Karpas-422 (cell line): ENCODE measurements at regions not wholly inside any gene's neighbourhood (a gene's known extent, or its start where the extent isn't known, plus 50 kb on each side); places are given as distances from the start of the nearest gene placed in this dataset.

ENCODE experiments used
- DNase-seq: peaks from one replicate; pipeline ENCODE4 v3.0.0-alpha.2; 2015
- H2AFZ ChIP-seq: fragments of 200-600 bp; sonication (generic); 2 replicates; pipeline ENCODE4 v1.6.1; 2014; ENCODE audit warnings: antibody characterized with exemption, low read length, mixed read lengths
- H3K27ac ChIP-seq: fragments of 200-600 bp; sonication (generic); 2 replicates; pipeline ENCODE4 v1.5.1; 2014; ENCODE audit warnings: mild to moderate bottlenecking, low read length, moderate library complexity
- H3K27me3 ChIP-seq: fragments of 200-600 bp; sonication (generic); 2 replicates; pipeline ENCODE4 v1.6.1; 2014; ENCODE audit warnings: low read length, mixed read lengths
- H3K36me3 ChIP-seq: fragments of 200-600 bp; sonication (generic); 2 replicates; pipeline ENCODE4 v1.6.1; 2014; ENCODE audit warnings: low read length, mixed read lengths; ENCODE audit not compliant: insufficient read depth
- H3K4me1 ChIP-seq: fragments of 200-600 bp; sonication (generic); 2 replicates; pipeline ENCODE4 v1.6.1; 2014; ENCODE audit warnings: mild to moderate bottlenecking, low read length, mixed read lengths
- H3K4me2 ChIP-seq: fragments of 200-600 bp; sonication (generic); 2 replicates; pipeline ENCODE4 v1.6.1; 2014; ENCODE audit warnings: low read length, low read depth, mild to moderate bottlenecking; ENCODE audit not compliant: poor library complexity, severe bottlenecking
- H3K4me3 ChIP-seq: fragments of 200-600 bp; sonication (generic); 2 replicates; pipeline ENCODE4 v1.5.1; 2014; ENCODE audit warnings: mild to moderate bottlenecking, antibody characterized with exemption, low read length, mixed read lengths
- H3K79me2 ChIP-seq: fragments of 200-600 bp; sonication (generic); 2 replicates; pipeline ENCODE4 v1.6.1; 2014; ENCODE audit warnings: mild to moderate bottlenecking, low read length, mixed read lengths
- H3K9ac ChIP-seq: fragments of 200-600 bp; sonication (generic); 2 replicates; pipeline ENCODE4 v1.6.0; 2014; ENCODE audit warnings: low read length
- H3K9me2 ChIP-seq: fragments of 200-600 bp; sonication (generic), shearing (Covaris generic); replicated peaks from 2 replicates; pipeline ENCODE4 v1.6.0; 2014; ENCODE audit warnings: mild to moderate bottlenecking, low read length, moderate library complexity; ENCODE audit not compliant: insufficient read depth
- H3K9me3 ChIP-seq: fragments of 300-700, 200-600 bp; sonication (generic); 2 replicates; pipeline ENCODE4 v1.6.1; 2014; ENCODE audit warnings: low read length, mixed read lengths
- H4K20me1 ChIP-seq: fragments of 200-600 bp; sonication (generic); 2 replicates; pipeline ENCODE4 v1.6.1; 2014; ENCODE audit warnings: mild to moderate bottlenecking, antibody characterized with exemption, low read length, low read depth; ENCODE audit not compliant: insufficient read depth

DNA sequence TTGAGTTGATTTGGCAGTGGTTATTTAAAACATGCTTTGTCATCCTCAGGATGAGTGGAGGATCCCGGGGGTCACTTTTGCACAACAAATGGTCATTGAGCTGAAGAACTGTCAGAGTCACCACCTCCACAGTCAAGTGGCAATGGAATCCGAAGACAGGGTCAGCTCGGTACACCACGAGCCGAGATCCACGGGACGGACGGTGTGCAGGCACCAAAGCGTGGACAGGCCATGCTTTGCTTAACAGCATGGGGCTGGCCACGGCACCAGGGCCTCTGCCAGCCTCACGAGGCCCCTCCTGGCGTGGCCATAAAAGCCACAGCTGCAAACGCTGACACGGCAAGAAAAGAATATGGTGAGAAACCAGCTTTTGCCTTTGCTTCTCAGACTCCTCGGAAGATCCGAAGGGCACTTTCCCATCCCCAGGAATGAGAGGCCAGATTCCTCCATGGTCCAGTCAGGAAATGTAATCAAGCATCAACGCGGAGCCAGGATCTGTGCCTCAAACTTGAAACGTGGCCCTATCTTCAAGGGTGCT, 152.2 kb upstream of the DIO3 start:
- no peaks in the 10 kb centered on the region for H3K9me2 ChIP-seq
- DNase-seq: no peak
- no peaks in the 10 kb centered on the region for H3K79me2 ChIP-seq
- H3K4me2 ChIP-seq: no peak overlapping the region
- H3K4me3 ChIP-seq: no peak overlapping the region
- no peak overlapping the region for H2AFZ ChIP-seq
- H3K9me3 ChIP-seq: no peaks in the 10 kb centered on the region
- H3K4me1 ChIP-seq: peaks cover 4% of the 10 kb centered on the region
- H4K20me1 ChIP-seq: no peaks in the 10 kb centered on the region
- H3K27ac ChIP-seq: no peak overlapping the region
- no peaks in the 10 kb centered on the region for H3K36me3 ChIP-seq
- no peaks in the 10 kb centered on the region for H3K27me3 ChIP-seq
- no peak overlapping the region for H3K9ac ChIP-seq

DNA sequence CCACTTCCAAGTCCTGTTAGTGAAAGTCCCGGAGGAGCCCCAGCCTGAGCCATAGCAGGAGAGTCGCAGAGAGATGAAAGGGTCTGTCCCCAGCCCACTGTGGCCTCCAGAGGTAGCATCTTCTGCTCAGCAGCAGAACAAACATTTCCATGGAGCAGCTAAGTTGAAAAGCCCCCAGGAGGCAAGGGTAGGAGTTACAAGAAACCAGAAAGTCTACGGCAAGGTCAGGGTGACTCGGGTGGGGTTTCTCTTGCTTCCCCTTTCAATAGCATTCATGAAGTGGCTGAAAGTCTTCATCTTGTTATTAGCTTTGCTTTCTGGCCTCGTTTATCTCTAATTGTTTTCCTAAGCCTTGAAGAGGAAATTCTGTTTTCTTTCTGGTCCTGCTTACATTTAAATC, 151.2 kb upstream of the DIO3 start:
- no peaks in the 10 kb centered on the region for H3K9me2 ChIP-seq
- no peak overlapping the region for H3K4me2 ChIP-seq
- no peaks in the 10 kb centered on the region for H4K20me1 ChIP-seq
- H3K27me3 ChIP-seq: no peaks in the 10 kb centered on the region
- peak; percentile 55 for DNase-seq
- H3K4me3 ChIP-seq: no peak overlapping the region
- H3K4me1 ChIP-seq: no peaks in the 10 kb centered on the region
- no peak overlapping the region for H3K27ac ChIP-seq
- no peak overlapping the region for H2AFZ ChIP-seq
- H3K79me2 ChIP-seq: no peaks in the 10 kb centered on the region
- H3K36me3 ChIP-seq: no peaks in the 10 kb centered on the region
- no peaks in the 10 kb centered on the region for H3K9me3 ChIP-seq
- H3K9ac ChIP-seq: no peak overlapping the region

DNA sequence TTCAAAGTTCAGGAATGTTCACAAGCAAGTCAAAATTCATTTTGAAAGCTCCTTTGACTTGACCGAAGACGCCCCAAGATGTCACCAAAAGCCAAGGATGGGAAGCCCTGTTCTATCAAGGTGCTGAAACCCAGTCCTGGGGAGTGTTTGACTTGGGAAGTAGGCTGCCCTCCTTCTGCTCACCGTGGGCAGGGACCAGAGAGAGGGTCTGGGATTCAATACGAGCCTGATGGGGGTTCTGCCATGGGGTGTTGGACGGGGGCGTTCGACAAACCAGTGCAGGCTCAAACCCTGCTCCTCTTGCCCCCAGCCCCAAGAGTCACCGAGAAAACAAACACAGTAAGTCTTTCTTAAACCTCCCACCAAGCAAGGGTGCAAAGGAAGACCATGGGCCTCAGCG, 150.1 kb upstream of the DIO3 start:
- Histone ChIP-seq H3K4me1 (no peaks in the 10 kb centered on the region), H3K9me3 (no peaks in the 10 kb centered on the region), H3K9me2 (no peaks in the 10 kb centered on the region), H3K27ac (no peak overlapping the region), H3K4me3 (no peak overlapping the region), H2AFZ (no peak overlapping the region), H3K36me3 (no peaks in the 10 kb centered on the region), H3K27me3 (no peaks in the 10 kb centered on the region), H3K4me2 (no peak overlapping the region), H4K20me1 (no peaks in the 10 kb centered on the region), H3K79me2 (no peaks in the 10 kb centered on the region), H3K9ac (no peak overlapping the region)
- DNase-seq: no peak

DNA sequence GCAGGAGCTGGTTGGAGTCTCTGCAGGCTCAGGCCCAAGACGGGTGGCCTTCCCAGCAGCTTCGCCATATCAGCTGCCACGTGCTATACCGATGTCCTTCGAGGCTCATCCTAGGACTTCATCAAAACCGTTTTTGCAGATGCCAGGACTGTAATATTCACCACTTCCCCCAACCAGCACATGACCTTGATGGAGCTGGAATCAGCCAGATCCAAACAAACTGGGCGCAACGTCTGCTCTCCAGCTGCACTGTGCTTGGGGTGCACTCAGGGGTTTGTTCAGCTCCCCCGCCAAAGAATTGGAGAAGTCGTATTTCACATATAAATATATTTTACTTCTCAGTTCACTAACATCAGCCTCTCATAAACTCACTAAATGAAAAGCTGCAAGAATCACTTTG, 149.5 kb upstream of the DIO3 start:
- H3K9me2 ChIP-seq: no peaks in the 10 kb centered on the region
- H3K36me3 ChIP-seq: no peaks in the 10 kb centered on the region
- no peak overlapping the region for H3K4me2 ChIP-seq
- H2AFZ ChIP-seq: no peak overlapping the region
- H3K79me2 ChIP-seq: no peaks in the 10 kb centered on the region
- no peaks in the 10 kb centered on the region for H3K27me3 ChIP-seq
- no peak overlapping the region for H3K9ac ChIP-seq
- H3K4me1 ChIP-seq: no peaks in the 10 kb centered on the region
- no peak overlapping the region for H3K27ac ChIP-seq
- H4K20me1 ChIP-seq: no peaks in the 10 kb centered on the region
- no peaks in the 10 kb centered on the region for H3K9me3 ChIP-seq
- H3K4me3 ChIP-seq: no peak overlapping the region
- DNase-seq: no peak

DNA sequence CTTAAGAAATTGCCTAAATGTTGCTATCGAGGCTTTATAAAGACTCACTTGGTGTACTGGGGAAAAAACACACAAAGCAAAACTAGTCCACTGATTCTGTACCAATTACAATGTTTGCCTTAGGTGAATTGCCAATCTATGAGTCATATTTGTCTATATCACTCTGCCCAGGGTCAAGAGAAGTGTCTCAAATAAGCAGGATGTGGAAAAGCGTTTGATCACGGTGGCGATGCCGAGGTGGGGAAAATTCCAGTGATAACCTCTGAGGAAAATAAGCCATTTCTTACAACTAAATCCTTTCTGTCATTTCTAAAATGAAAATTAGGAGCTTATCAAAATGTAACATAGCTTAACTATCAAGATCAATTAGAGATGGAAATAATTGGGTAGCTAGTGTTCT, 148.6 kb upstream of the DIO3 start:
- Histone ChIP-seq H2AFZ (no peak overlapping the region), H3K4me2 (no peak overlapping the region), H3K27me3 (no peaks in the 10 kb centered on the region), H3K9ac (no peak overlapping the region), H3K4me3 (no peak overlapping the region), H3K27ac (no peak overlapping the region), H3K4me1 (no peaks in the 10 kb centered on the region), H4K20me1 (no peaks in the 10 kb centered on the region), H3K36me3 (no peaks in the 10 kb centered on the region), H3K9me3 (no peaks in the 10 kb centered on the region), H3K9me2 (no peaks in the 10 kb centered on the region), H3K79me2 (no peaks in the 10 kb centered on the region)
- DNase-seq: no peak

DNA sequence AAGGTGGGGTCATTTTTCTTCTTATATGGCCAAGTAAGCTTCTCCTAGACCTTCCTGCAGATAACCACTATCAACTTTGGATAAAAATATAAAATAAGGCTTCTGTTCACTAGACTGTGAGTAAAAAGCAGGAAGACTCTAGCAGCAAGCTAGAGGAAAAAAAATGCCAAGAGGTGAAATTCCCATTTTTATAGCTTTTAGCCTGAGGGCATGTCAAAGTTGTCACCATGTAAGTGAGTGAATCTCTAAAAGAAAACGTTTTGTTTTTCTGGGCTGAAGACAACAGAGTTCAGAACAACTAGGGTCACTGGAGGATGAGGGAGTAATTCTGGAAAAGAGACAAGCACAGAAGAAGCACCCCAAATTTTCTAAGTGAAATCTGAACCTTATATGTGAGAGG, 143.9 kb upstream of the DIO3 start:
- no peak overlapping the region for H3K9ac ChIP-seq
- DNase-seq: no peak
- H3K4me1 ChIP-seq: no peaks in the 10 kb centered on the region
- no peaks in the 10 kb centered on the region for H3K36me3 ChIP-seq
- H3K9me2 ChIP-seq: no peaks in the 10 kb centered on the region
- no peaks in the 10 kb centered on the region for H3K79me2 ChIP-seq
- no peaks in the 10 kb centered on the region for H4K20me1 ChIP-seq
- no peak overlapping the region for H3K4me2 ChIP-seq
- H3K27me3 ChIP-seq: no peaks in the 10 kb centered on the region
- H3K4me3 ChIP-seq: no peak overlapping the region
- no peaks in the 10 kb centered on the region for H3K9me3 ChIP-seq
- H2AFZ ChIP-seq: no peak overlapping the region
- no peak overlapping the region for H3K27ac ChIP-seq

DNA sequence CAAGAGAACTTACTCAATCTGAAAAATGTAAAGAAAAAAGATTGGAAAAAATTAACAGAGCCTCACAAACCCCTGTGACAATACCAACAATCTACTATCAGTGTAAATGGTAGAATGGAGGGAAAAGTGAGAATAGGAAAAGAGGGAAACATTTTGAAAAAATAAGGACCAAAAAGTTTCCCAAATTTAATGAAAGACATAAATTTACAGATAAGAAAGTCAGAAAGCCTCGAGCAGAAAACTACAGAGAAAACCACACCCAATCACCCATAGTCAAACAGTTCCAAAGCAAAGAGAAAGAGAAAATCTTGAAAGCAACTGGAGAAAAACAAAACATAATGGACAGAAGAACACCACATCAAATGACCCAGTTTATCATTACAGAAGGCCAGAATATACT, 142.7 kb upstream of the DIO3 start:
- Histone ChIP-seq H3K9ac (no peak overlapping the region), H3K9me2 (no peaks in the 10 kb centered on the region), H3K4me2 (no peak overlapping the region), H3K27me3 (no peaks in the 10 kb centered on the region), H2AFZ (no peak overlapping the region), H3K9me3 (no peaks in the 10 kb centered on the region), H3K4me3 (no peak overlapping the region), H3K36me3 (no peaks in the 10 kb centered on the region), H4K20me1 (no peaks in the 10 kb centered on the region), H3K4me1 (no peaks in the 10 kb centered on the region), H3K79me2 (no peaks in the 10 kb centered on the region), H3K27ac (no peak overlapping the region)
- no peak for DNase-seq

DNA sequence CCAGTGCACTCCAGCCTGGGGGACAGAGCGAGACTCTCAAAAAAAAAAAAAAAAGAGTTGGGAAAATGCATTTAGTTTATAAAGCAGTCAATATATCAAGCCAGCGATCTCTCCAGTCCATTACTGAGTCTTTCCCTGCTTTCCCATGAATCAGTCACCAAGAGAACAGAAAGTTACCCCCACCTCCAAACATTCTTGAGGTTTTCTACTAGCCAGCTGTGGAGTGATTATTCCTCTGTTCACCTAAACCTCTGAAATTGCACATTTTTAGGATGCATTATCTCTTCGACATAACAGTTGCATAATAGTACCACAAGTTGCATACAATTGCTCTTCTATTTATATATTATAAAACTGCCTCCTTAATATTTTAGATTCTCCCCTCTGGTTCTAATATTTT, 134.8 kb upstream of the DIO3 start:
- Histone ChIP-seq H3K9me3 (no peaks in the 10 kb centered on the region), H3K27me3 (0 out of 2 replicates have a peak, but pooled peaks cover 3% of the 10 kb centered on the region), H3K4me2 (no peak overlapping the region), H3K4me3 (no peak overlapping the region), H3K36me3 (no peaks in the 10 kb centered on the region), H3K27ac (no peak overlapping the region), H4K20me1 (no peaks in the 10 kb centered on the region), H3K9me2 (no peaks in the 10 kb centered on the region), H2AFZ (no peak overlapping the region), H3K9ac (no peak overlapping the region), H3K4me1 (no peaks in the 10 kb centered on the region), H3K79me2 (no peaks in the 10 kb centered on the region)
- DNase-seq: no peak

DNA sequence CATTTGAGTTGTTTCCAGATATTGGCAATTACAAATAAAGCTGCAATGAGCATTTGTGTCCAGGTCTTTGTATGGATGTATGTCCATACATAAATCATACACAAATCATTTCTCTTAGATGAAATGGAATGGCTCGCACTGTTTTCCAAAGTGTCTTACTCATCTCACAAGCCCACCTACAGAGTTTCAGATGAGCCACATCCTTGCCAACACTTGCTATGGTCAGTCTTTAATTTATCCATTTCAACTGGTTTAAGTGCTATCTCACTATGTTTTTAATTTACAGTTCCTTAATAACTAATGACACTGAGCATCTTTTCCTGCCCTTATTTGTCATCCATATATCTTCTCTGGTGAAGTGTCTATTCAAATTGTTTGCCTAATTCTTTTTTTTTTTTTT, 132.9 kb upstream of the DIO3 start:
- DNase-seq: no peak
- Histone ChIP-seq H4K20me1 (no peaks in the 10 kb centered on the region), H3K4me3 (no peak overlapping the region), H3K9ac (no peak overlapping the region), H3K27me3 (0 out of 2 replicates have a peak, but pooled peaks cover 4% of the 10 kb centered on the region), H3K9me3 (no peaks in the 10 kb centered on the region), H3K4me2 (no peak overlapping the region), H3K4me1 (no peaks in the 10 kb centered on the region), H3K9me2 (no peaks in the 10 kb centered on the region), H3K27ac (no peak overlapping the region), H3K36me3 (no peaks in the 10 kb centered on the region), H3K79me2 (no peaks in the 10 kb centered on the region), H2AFZ (no peak overlapping the region)
